HG02870 (cell line): ENCODE measurements at regions not wholly inside any gene's neighbourhood (a gene's known extent, or its start where the extent isn't known, plus 50 kb on each side); places are given as distances from the start of the nearest gene placed in this dataset.

Source experiments
- ATAC-seq: cut with Tn5 transposase; IDR thresholded peaks from one replicate; pipeline ENCODE4 v1.9.1; 2021; ENCODE audit warnings: mild to moderate bottlenecking, moderate library complexity; ENCODE audit not compliant: unreplicated experiment

DNA sequence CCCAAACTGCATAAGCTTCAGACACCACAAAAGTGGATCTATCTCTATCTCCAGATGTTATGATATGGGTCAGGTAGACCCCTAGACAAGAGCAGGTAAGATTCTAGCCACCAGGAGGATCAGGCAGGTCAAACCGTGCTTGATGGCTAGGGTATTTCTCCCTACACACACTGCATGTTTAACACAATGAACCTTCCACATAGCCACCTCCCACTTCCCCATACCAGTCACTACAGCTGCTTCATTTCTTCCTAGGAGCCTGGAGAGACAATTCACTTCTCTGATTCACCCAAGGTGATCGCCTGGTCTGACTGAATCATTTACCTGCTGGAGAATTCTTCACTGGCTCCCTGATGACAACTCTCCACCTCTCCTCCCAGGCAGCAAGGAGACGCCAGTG is 66.0 kb upstream of the MYCN start:
- no peak for ATAC-seq

GRCh38 chr2:15874854-15875804 is 65.2 kb upstream of the MYCN start:
- ATAC-seq = no peak

GRCh38 chr2:15875969-15876705 is 64.2 kb upstream of the MYCN start:
- ATAC-seq = no peak

DNA sequence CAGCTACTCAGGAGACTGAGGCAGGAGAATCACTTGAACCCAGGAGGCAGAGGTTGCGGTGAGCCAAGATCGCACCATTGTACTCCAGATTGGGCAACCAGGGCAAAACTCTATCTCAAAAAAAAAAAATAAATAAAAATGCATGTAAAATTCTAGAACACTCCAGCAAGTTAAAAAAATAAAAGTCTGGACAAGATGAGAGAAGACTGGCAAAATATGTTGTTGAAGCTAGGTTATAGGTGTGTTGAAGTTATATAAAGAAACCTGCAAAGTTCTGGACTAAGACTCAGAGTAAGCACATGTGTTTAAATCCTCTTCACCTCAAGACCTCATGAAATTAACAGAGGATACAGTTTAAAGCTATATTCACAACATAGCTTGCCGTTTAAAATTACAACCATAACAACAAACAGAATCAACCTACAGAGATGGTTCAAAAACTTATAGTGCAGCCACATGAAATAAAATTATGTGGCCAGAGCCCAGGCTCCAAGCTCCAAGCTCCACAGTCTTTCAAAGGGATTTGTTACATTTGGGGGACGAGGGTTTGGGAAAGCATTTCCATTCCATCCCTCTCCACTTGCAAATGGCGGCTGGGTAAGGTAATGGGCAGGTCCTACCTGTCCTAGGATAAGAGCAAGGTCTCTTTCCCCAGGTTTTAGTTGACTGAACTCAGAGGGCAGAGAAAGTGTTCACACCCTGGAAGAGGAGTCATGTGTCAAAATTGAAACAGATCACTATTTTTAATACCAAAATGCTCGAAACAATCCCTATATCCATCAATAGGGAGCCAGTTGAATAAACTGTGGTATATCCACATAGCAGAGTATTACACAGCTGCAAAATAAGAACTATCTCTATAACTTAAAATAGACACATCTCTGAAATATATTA is 59.9 kb upstream of the MYCN start:
- ATAC-seq = no peak

- no peak for ATAC-seq
These were observed 59.3 kb upstream of the MYCN start for GRCh38 chr2:15881120-15881433.

GRCh38 chr2:15881676-15882075 is 58.7 kb upstream of the MYCN start:
- no peak for ATAC-seq

DNA sequence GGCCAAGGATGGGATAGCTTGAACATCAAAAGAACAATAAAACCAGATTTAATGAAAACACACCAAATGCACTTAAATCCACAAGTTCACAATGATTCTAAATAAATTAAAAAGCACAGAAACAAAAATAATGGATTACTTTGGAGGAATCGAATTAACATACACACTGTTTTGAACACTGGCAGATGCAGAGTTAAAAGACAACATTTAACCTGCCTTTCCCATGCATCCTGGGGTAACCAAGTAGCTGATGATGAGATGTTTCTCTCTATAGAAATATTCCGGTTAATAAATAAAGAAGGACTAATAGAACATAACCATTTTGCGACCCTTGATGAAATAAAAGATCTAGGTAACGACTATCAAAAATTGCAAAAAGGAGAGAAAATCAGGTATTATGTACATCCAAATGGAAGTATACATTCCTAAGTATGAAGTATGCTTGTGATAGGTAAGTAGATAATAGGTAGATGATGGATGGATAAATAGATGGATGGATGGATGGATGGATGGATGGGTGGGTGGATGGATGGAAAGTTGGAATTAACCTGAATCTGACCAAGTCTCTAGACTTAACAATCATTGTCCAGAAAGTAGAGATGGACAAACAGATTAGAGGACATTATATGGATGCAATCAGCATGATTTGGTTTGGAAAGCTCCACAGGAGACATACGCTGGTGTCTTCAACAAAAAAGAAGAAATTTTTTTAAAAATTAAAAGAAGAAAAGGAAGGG is 57.4 kb upstream of the MYCN start:
- ATAC-seq = no peak

GRCh38 chr2:15883684-15884083 is 56.7 kb upstream of the MYCN start:
- ATAC-seq = no peak

DNA sequence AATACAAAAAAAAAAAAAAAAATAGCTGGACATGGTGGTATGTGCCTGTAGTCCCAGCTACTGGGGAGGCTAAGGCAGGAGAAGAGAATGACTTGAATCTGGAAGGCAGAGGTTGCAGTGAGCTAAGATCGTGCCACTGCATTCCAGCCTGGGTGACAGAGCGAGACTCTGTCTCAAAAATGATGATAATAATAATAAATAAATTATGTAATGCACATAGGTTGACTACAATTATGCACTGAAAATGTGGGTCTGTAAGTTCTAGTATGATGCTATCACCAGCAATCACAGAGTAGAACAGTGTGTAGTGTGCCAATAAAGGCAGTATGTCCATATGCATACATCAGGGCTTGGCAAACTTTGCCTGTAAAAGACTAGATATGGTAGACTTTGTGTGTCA is 55.6 kb upstream of the MYCN start:
- ATAC-seq = no peak

DNA sequence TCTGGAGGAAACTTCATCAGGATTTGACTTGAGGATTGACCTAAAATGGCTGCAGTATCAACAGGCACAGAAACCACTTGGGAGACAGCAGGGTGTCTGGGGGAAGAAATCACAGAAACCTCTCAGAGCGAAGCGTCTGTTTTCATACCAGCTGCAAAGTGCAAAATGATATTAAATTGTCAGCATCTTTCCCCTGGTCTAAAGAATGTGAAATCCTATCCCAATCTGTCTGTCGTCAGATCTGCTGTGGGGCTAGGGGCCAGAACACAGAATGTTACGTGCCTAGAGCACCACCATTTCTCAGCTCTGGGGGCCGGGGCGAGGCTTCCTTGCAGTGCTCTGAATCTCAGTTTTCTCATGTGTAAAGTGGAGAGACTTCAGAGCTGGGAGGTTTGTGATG is 54.1 kb upstream of the MYCN start:
- ATAC-seq = no peak

GRCh38 chr2:15889442-15890123 is 50.8 kb upstream of the MYCN start:
- no peak for ATAC-seq

DNA sequence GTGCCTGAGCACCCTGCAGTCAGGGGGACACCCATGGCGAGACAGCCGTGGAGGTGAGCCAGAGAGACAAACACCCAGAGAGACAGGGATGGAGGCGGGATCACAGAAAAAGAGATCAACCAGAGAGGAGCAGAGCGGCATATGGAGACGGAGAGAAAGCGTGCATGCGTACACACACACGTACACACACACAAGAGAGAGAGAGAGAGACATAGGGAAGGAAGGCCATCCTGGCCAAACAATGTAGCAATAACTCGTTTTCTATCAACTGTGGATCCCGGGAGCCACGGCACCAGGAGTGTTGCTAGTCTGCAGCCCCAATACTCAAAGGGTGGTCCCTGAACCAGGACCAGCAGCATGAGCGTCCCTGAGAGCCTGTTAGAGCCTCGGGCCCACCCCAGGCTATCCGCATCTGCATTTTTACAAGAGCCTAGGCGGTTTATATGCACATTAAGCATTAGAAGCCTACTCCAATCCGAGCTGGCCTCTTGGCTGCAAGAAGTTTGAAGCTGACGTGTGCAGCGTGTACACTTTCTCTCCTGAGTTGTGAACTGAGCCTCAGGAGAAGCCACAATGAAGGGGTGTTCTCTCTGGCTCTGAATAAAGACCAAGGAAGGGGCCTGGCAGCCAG is 50.1 kb upstream of the MYCN start:
- ATAC-seq = no peak
